ENCODE measurements at regions not wholly inside any gene's neighbourhood (a gene's known extent, or its start where the extent isn't known, plus 50 kb on each side); places are given as distances from the start of the nearest gene placed in this dataset.

DNA sequence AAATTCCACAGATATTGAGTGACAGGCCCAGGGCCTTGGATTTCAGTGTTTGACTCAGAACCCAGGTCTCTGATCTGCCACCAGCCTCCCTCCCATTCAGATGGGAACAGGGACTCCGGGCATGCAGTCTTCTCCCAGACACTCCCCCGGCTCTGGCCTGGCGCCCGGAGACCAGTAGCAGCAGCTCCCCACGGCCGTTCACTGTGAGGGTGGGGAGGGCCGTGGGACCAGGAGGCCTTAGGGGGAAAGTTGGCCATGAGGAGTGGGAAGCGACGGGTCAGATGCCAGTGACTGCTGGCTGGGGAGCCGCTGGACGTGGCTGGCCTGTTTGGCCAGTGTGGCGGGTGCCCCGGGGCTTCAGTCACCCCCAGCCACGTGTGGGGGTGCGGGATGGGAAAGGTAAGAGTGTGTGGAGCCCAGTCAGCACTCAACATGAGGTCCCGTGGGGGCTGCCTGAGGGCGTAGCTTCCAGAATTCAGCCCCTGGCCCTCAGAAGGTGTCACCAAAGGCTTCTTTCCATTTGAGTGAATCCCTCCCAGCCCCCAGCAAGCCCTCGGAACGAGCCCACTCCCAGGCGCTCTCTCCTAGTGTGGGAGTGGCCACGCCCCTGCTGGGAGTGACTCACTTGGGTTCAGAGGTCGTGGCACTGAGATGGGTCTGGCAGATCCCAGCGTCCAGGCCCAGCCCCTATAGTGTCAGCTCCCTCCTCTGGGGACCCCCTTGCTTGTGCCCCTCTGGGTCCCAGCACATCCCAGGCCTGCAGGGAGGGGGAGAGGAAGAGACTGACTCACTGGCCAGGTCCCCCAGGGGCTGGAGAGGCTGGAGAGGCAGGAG, 309.4 kb downstream of the SEC14L1 start (continued):
- no peak for TF ChIP-seq ETV6 (CRISPR knock-in tag; conservative IDR thresholded peaks at IDR 0.05)
- no peak for TF ChIP-seq ZNF234 (CRISPR knock-in tag; conservative IDR thresholded peaks at IDR 0.05)
- TF ChIP-seq ZKSCAN8 (CRISPR knock-in tag; IDR thresholded peaks at IDR 0.05; ENCODE audit: borderline replicate concordance) = no peak
- TF ChIP-seq, protein P1, sequence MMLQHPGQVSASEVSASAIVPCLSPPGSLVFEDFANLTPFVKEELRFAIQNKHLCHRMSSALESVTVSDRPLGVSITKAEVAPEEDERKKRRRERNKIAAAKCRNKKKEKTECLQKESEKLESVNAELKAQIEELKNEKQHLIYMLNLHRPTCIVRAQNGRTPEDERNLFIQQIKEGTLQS (CRISPR knock-in tag; IDR thresholded peaks at IDR 0.05) = peak; percentile 92
- TF ChIP-seq SOX13 (IDR thresholded peaks at IDR 0.05) = 0 out of 2 replicates have a peak, but pooled peaks have one; percentile 11
- TF ChIP-seq SOX13 (CRISPR knock-in tag; conservative IDR thresholded peaks at IDR 0.05 in 1 of 2, IDR thresholded peaks at IDR 0.05 in 1 of 2) = no peak; a peak in 1 of 4 replicates
- TF ChIP-seq RFXANK (CRISPR knock-in tag; IDR thresholded peaks at IDR 0.05) = no peak
- TF ChIP-seq ZNF567 (CRISPR knock-in tag; IDR thresholded peaks at IDR 0.05; ENCODE audit: borderline replicate concordance) = no peak
- TF ChIP-seq SALL1 (CRISPR knock-in tag; IDR thresholded peaks at IDR 0.05) = peak; percentile 73
- TF ChIP-seq ATRX (CRISPR knock-in tag; IDR thresholded peaks at IDR 0.05; ENCODE audit: borderline replicate concordance) = no peak
- TF ChIP-seq, protein P2, sequence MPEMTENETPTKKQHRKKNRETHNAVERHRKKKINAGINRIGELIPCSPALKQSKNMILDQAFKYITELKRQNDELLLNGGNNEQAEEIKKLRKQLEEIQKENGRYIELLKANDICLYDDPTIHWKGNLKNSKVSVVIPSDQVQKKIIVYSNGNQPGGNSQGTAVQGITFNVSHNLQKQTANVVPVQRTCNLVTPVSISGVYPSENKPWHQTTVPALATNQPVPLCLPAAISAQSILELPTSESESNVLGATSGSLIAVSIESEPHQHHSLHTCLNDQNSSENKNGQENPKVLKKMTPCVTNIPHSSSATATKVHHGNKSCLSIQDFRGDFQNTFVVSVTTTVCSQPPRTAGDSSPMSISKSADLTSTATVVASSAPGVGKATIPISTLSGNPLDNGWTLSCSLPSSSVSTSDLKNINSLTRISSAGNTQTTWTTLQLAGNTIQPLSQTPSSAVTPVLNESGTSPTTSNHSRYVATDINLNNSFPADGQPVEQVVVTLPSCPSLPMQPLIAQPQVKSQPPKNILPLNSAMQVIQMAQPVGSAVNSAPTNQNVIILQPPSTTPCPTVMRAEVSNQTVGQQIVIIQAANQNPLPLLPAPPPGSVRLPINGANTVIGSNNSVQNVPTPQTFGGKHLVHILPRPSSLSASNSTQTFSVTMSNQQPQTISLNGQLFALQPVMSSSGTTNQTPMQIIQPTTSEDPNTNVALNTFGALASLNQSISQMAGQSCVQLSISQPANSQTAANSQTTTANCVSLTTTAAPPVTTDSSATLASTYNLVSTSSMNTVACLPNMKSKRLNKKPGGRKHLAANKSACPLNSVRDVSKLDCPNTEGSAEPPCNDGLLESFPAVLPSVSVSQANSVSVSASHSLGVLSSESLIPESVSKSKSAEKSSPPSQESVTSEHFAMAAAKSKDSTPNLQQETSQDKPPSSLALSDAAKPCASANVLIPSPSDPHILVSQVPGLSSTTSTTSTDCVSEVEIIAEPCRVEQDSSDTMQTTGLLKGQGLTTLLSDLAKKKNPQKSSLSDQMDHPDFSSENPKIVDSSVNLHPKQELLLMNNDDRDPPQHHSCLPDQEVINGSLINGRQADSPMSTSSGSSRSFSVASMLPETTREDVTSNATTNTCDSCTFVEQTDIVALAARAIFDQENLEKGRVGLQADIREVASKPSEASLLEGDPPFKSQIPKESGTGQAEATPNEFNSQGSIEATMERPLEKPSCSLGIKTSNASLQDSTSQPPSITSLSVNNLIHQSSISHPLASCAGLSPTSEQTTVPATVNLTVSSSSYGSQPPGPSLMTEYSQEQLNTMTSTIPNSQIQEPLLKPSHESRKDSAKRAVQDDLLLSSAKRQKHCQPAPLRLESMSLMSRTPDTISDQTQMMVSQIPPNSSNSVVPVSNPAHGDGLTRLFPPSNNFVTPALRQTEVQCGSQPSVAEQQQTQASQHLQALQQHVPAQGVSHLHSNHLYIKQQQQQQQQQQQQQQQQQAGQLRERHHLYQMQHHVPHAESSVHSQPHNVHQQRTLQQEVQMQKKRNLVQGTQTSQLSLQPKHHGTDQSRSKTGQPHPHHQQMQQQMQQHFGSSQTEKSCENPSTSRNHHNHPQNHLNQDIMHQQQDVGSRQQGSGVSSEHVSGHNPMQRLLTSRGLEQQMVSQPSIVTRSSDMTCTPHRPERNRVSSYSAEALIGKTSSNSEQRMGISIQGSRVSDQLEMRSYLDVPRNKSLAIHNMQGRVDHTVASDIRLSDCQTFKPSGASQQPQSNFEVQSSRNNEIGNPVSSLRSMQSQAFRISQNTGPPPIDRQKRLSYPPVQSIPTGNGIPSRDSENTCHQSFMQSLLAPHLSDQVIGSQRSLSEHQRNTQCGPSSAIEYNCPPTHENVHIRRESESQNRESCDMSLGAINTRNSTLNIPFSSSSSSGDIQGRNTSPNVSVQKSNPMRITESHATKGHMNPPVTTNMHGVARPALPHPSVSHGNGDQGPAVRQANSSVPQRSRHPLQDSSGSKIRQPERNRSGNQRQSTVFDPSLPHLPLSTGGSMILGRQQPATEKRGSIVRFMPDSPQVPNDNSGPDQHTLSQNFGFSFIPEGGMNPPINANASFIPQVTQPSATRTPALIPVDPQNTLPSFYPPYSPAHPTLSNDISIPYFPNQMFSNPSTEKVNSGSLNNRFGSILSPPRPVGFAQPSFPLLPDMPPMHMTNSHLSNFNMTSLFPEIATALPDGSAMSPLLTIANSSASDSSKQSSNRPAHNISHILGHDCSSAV (CRISPR knock-in tag; IDR thresholded peaks at IDR 0.05; ENCODE audit: borderline replicate concordance) = no peak
- 0 out of 2 replicates have a peak, but pooled peaks have one; percentile 57 for TF ChIP-seq ZNF616 (CRISPR knock-in tag; IDR thresholded peaks at IDR 0.05; ENCODE audit: low read depth)
- 0 out of 2 replicates have a peak, but pooled peaks have one; percentile 16 for TF ChIP-seq ZFP90 (CRISPR knock-in tag; IDR thresholded peaks at IDR 0.05; ENCODE audit: borderline replicate concordance)
- peak; percentile 73; the same call in 1 of the 2 replicates for TF ChIP-seq HNF4G (IDR thresholded peaks at IDR 0.05; ENCODE audit: borderline replicate concordance, low read depth, low read length)
- TF ChIP-seq HNF4G (CRISPR knock-in tag; IDR thresholded peaks at IDR 0.05; ENCODE audit: borderline replicate concordance, low read depth) = peak; percentile 19; the same call in 1 of the 2 replicates
- peak; percentile 56 for TF ChIP-seq DNMT3B (CRISPR knock-in tag; conservative IDR thresholded peaks at IDR 0.05)
- TF ChIP-seq, protein P3, sequence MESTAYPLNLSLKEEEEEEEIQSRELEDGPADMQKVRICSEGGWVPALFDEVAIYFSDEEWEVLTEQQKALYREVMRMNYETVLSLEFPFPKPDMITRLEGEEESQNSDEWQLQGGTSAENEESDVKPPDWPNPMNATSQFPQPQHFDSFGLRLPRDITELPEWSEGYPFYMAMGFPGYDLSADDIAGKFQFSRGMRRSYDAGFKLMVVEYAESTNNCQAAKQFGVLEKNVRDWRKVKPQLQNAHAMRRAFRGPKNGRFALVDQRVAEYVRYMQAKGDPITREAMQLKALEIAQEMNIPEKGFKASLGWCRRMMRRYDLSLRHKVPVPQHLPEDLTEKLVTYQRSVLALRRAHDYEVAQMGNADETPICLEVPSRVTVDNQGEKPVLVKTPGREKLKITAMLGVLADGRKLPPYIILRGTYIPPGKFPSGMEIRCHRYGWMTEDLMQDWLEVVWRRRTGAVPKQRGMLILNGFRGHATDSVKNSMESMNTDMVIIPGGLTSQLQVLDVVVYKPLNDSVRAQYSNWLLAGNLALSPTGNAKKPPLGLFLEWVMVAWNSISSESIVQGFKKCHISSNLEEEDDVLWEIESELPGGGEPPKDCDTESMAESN (CRISPR knock-in tag; conservative IDR thresholded peaks at IDR 0.05) = no peak
- peak; percentile 87 for TF ChIP-seq XRCC5 (optimal IDR thresholded peaks at IDR 0.05; ENCODE audit: low read length)
- no peak for TF ChIP-seq ZNF496 (CRISPR knock-in tag; IDR thresholded peaks at IDR 0.05; ENCODE audit: insufficient replicate concordance)

All from HepG2 (cell line).